Kidney capillary endothelial cell (primary cell): ENCODE measurements at regions not wholly inside any gene's neighbourhood (a gene's known extent, or its start where the extent isn't known, plus 50 kb on each side); places are given as distances from the start of the nearest gene placed in this dataset.
A peak's percentile ranks its signal among the peaks of the same experiment; 100 is the strongest.

ENCODE experiments used
- DNase-seq: peaks from one replicate; pipeline ENCODE4 v3.0.0-alpha.2; 2018; ENCODE audit warnings: low spot score

- no peak for DNase-seq
Observed at GRCh38 chr5:77157732-77158532, 52.5 kb upstream of the PDE8B start.

- no peak for DNase-seq
Observed at GRCh38 chr5:77156379-77156778, 54.1 kb upstream of the PDE8B start.

- no peak for DNase-seq
Observed at GRCh38 chr5:77155179-77155785, 55.2 kb upstream of the PDE8B start.

GRCh38 chr5:77152441-77152840 lies 58.0 kb upstream of the PDE8B start:
- DNase-seq: no peak

GRCh38 chr5:77151501-77151900 lies 59.0 kb upstream of the PDE8B start:
- no peak for DNase-seq

- DNase-seq: no peak
Observed at GRCh38 chr5:77146896-77147295, 59.8 kb upstream of the ZBED3 start.

- DNase-seq: peak; percentile 36
Observed at GRCh38 chr5:77145666-77146065, 58.6 kb upstream of the ZBED3 start.

- DNase-seq: no peak
Observed at GRCh38 chr5:77144837-77145139, 57.7 kb upstream of the ZBED3 start.

- peak; percentile 56 for DNase-seq
Observed at GRCh38 chr5:77143998-77144836, 57.1 kb upstream of the ZBED3 start.

GRCh38 chr5:77140350-77140749 lies 53.3 kb upstream of the ZBED3 start:
- DNase-seq: no peak

GRCh38 chr5:77139001-77139400 lies 51.9 kb upstream of the ZBED3 start:
- DNase-seq: no peak
